ENCODE measurements at regions not wholly inside any gene's neighbourhood (a gene's known extent, or its start where the extent isn't known, plus 50 kb on each side); places are given as distances from the start of the nearest gene placed in this dataset.

DNA sequence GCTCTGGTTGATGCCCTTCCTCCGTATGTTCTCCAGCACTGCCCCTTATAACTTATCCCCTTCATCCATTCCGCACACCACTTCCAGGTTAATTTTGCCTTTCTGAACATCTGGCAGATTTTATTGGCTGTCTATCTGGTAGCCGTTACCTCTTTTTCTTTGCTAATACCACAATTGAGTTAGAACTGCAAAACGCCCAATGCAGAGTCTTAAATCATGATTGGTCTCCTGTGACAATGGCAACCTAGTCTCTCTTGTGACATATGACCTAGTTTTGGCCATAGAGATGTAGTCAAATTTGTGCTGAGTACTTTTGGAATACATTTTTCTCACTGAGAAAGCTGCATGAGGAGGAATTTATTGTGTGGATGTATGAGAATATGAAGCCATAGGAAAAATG lies 365.7 kb upstream of the PRR16 start:
- TF ChIP-seq, protein P1, sequence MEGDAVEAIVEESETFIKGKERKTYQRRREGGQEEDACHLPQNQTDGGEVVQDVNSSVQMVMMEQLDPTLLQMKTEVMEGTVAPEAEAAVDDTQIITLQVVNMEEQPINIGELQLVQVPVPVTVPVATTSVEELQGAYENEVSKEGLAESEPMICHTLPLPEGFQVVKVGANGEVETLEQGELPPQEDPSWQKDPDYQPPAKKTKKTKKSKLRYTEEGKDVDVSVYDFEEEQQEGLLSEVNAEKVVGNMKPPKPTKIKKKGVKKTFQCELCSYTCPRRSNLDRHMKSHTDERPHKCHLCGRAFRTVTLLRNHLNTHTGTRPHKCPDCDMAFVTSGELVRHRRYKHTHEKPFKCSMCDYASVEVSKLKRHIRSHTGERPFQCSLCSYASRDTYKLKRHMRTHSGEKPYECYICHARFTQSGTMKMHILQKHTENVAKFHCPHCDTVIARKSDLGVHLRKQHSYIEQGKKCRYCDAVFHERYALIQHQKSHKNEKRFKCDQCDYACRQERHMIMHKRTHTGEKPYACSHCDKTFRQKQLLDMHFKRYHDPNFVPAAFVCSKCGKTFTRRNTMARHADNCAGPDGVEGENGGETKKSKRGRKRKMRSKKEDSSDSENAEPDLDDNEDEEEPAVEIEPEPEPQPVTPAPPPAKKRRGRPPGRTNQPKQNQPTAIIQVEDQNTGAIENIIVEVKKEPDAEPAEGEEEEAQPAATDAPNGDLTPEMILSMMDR (conservative IDR thresholded peaks at IDR 0.05; ENCODE audit: low read depth, low read length) = no peak
- no peak for TF ChIP-seq EZH2 (IDR thresholded peaks at IDR 0.05; ENCODE audit: borderline replicate concordance, low read depth, low read length, poor library complexity, severe bottlenecking)
